ENCODE measurements at regions not wholly inside any gene's neighbourhood (a gene's known extent, or its start where the extent isn't known, plus 50 kb on each side); places are given as distances from the start of the nearest gene placed in this dataset.

DNA sequence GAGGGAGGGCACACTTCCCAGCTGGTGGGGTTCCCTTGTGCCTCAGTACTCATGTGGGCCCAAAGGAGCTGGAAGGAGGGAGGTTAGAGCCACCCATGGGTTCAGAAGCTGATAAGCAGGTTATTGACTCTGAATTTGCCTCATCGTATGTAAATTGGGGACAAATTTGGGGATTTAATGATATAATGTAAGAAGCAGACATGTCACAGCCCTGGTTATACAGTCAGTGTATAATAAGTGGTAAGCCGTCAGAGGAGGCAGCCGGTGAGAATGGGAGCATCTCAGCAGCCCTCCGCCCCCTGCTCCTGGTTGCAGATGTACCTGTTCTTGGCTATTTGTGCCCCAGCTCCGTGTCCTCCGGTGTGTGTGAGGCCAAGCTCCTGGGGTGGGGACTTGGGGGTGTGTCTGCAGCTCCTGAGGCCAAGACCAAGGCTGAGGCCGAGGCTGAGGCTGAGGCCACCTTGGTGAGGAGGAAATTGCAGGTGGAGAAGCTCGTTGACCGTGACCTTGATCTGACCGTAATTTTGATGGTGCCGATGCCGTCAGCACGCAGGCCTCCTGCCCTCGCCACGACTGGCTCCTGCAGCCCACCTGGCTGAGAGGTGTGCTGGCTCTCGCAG is 288.1 kb downstream of the SEC14L1 start:
- FAIRE-seq (no peak), DNase-seq (ENCODE audit: insufficient read length, low spot score) (no peak)
- no peak for TF ChIP-seq POLR2A (IDR thresholded peaks at IDR 0.05; ENCODE audit: low read depth, low read length)
- TF ChIP-seq POU2F2 (IDR thresholded peaks at IDR 0.05; ENCODE audit: low read depth, low read length): no peak
- TF ChIP-seq PAX5 (IDR thresholded peaks at IDR 0.05; ENCODE audit: insufficient read depth, low read length, severe bottlenecking): no peak
- TF ChIP-seq TAF1 (IDR thresholded peaks at IDR 0.05; ENCODE audit: low read depth, low read length): no peak
- no peak for TF ChIP-seq POLR2AphosphoS5 (IDR thresholded peaks at IDR 0.05; ENCODE audit: low read depth, low read length)
- no peak for TF ChIP-seq SPI1 (IDR thresholded peaks at IDR 0.05; ENCODE audit: low read depth, low read length)

DNA sequence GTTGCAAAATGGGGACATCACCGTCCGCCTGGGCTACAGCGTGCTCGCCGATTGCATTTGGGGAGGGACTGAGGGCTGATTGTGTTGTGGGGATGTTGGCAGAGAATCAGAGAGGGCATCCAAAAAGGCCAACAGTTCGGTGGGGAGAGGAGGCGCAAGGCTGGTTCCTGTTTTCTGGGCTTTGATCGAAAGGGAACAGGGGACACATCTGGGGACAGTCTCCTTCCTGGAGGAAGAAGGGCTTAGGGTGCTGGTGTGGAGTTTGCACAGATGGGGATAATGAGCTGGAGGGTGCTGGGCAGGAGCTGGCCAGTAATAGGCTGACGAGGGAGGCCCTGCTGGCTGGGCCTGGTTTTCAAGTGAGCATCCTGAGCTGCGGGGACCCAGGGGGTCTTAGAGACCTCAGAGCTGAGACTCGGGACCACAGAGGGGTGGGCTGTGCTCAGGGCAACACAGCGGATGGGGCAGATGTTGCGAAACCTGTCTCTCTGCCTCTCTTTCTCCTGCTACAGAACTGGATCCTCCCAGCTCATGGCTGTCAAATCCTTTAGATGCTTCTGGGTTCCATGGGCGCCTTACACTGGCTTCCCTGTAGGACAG is 288.7 kb downstream of the SEC14L1 start:
- no peak for DNase-seq (ENCODE audit: insufficient read length, low spot score)
- no peak for FAIRE-seq
- TF ChIP-seq SPI1 (IDR thresholded peaks at IDR 0.05; ENCODE audit: low read depth, low read length) (no peak), POLR2A (IDR thresholded peaks at IDR 0.05; ENCODE audit: low read depth, low read length) (no peak), POU2F2 (IDR thresholded peaks at IDR 0.05; ENCODE audit: low read depth, low read length) (no peak), TAF1 (IDR thresholded peaks at IDR 0.05; ENCODE audit: low read depth, low read length) (no peak)

DNA sequence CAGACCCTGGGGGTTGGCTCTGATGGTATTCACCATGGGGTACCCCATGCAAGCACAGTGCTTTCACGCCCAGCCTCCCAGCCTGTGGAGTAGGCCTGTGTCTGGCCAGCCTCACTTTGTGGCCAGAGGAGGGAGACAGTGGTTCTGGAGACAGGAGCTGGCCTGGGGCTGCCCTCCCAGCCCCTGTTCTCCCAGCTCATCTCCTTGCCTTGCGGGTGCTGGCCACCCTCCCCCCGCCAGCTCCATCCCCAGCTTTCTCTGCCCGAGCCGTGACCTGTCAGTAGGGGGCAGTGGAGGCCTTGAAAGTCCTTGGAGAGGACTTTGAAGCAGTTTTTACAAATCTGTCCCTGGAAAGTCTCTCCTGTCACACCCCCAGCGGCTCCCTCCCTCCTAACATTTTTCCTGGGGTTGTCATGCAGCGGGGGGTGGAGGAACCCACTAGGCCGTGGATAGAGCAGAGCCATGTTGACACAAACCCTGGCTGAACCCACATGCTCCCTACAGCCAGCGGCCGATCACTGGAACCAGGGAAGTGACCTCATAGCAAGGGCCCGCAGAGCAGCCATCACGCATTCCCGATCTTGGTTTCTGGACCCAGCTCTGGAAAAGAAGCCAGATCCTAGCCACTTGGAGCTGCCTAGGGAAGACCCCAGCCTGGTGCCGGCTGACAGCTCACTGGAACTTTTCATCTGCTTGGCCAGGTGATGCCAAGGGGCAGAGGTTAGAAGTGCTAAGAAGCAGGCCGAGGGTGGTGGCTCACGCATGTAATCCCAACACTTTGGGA is 289.4 kb downstream of the SEC14L1 start:
- TF ChIP-seq TAF1 (IDR thresholded peaks at IDR 0.05; ENCODE audit: low read depth, low read length): no peak
- TF ChIP-seq POU2F2 (IDR thresholded peaks at IDR 0.05; ENCODE audit: low read depth, low read length): peak; percentile 46; the same call in 1 of the 2 replicates
- DNase-seq (ENCODE audit: insufficient read length, low spot score): peak; percentile 74
- peak; percentile 66 for FAIRE-seq

DNA sequence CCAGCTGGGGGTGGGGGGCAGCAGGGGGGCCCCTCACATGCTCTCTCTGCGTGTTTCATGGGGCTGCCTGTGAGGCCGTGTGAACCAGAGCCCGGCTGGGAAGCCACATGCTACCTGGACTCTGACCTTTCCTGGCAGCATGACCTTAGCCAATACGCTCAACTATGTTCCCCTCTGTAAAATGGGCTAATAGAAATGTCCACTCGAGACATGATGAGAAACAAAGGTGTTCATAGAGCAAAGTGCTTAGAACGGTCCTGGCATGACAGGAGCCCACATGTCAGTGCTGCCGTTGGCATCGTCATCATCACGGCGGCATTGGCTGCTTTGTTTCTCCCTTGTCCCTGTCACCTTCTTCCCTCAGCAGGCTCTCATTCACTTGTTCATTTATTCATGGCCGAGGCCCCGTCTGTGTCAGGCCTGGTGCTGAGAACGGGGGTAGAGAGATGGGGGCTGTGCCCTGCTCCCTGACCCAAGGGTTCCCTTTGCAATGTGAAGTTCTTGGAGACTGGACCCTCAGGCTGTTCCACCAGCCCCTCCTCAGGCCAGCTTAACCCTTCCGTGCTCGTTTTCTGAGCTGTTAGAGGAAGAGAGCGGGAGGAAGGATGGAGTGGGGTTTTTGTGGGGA is 291.4 kb downstream of the SEC14L1 start:
- FAIRE-seq: no peak
- DNase-seq (ENCODE audit: insufficient read length, low spot score): no peak
- TF ChIP-seq PAX5 (IDR thresholded peaks at IDR 0.05; ENCODE audit: insufficient read depth, low read length, severe bottlenecking): no peak
- TF ChIP-seq TAF1 (IDR thresholded peaks at IDR 0.05; ENCODE audit: low read depth, low read length): no peak
- TF ChIP-seq POLR2AphosphoS5 (IDR thresholded peaks at IDR 0.05; ENCODE audit: low read depth, low read length): no peak

DNA sequence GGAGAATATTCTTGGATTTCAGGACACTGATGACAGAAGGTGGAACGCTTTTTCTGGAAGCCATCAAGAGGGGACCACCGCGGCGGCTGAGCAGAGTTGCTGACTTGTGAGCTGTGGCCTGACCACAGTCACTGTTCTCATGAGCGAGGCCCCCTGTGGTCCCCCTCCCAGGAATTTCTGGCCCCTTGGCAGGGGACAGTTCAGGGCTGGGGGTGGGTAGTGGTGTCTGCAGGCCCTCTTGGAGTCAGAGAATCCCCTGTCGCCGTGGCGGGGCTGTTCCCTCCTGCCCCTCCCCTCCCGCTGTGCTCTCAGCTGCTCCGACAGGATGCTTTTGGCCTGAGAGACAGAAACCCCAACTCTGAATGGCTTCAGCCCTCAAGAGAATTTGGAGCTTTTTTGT is 292.0 kb downstream of the SEC14L1 start:
- FAIRE-seq: no peak
- DNase-seq (ENCODE audit: insufficient read length, low spot score): no peak
- TF ChIP-seq POU2F2 (IDR thresholded peaks at IDR 0.05; ENCODE audit: low read depth, low read length) (no peak), POLR2AphosphoS5 (IDR thresholded peaks at IDR 0.05; ENCODE audit: low read depth, low read length) (no peak), PAX5 (IDR thresholded peaks at IDR 0.05; ENCODE audit: insufficient read depth, low read length, severe bottlenecking) (no peak), SPI1 (IDR thresholded peaks at IDR 0.05; ENCODE audit: low read depth, low read length) (no peak), POLR2A (IDR thresholded peaks at IDR 0.05; ENCODE audit: low read depth, low read length) (no peak), TAF1 (IDR thresholded peaks at IDR 0.05; ENCODE audit: low read depth, low read length) (no peak)

GRCh38 chr17:77433385-77434135 is 292.8 kb downstream of the SEC14L1 start:
- DNase-seq (ENCODE audit: insufficient read length, low spot score) (peak; percentile 76), FAIRE-seq (peak; percentile 63)
- TF ChIP-seq POLR2AphosphoS5 (IDR thresholded peaks at IDR 0.05; ENCODE audit: low read depth, low read length) (no peak), PAX5 (IDR thresholded peaks at IDR 0.05; ENCODE audit: insufficient read depth, low read length, severe bottlenecking) (no peak), POLR2A (IDR thresholded peaks at IDR 0.05; ENCODE audit: low read depth, low read length) (no peak), POU2F2 (IDR thresholded peaks at IDR 0.05; ENCODE audit: low read depth, low read length) (no peak), SPI1 (IDR thresholded peaks at IDR 0.05; ENCODE audit: low read depth, low read length) (no peak), TAF1 (IDR thresholded peaks at IDR 0.05; ENCODE audit: low read depth, low read length) (no peak)

DNA sequence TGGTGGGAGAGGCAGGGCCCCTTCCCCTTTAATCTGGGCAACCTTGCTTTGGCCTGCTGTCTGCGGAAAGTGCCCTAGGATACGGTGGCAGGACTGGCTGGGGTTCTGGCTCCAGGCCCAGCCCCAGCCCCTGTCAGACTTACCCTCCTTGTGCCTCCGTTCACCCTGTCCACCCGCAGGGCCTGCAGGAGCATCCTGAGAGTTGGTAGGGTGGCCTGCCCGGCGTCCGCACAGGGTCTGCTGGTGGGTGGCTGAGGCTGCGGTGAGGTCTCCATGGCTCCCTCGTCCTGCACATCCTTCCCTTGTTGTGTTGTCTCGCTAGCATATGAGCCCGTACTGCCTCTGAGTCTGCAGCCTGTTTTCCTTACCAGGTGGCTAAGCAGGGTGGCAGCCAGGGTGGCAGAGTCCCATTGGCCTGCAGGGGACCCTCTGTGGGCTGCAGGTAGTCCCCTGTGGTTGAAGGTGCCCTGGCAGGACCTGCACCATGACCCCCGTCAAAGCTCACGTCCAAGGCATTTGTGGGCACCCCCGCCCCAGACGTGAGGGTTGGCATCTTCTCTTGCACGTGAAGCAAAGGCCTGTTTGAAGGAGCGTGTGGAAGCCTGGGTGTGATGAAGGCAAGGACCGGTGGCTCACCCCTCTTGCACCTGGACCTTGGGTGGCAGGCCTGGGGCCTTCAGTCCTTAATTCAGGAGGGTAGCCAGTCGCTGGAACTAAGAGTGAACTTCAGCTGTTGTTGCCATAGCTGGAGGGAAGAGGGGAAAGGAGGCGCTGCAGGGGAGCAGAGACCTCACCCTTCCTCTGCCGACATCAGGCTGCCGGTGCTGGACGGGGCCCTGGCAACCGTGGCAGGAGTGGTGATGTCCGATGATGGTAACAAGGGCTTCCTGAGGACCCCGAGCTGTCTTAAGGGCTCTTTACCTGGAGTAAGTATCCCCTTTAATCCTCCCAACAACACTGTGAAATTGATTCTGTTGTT is 293.7 kb downstream of the SEC14L1 start:
- TF ChIP-seq PAX5 (IDR thresholded peaks at IDR 0.05; ENCODE audit: insufficient read depth, low read length, severe bottlenecking) (no peak), POU2F2 (IDR thresholded peaks at IDR 0.05; ENCODE audit: low read depth, low read length) (no peak), POLR2AphosphoS5 (IDR thresholded peaks at IDR 0.05; ENCODE audit: low read depth, low read length) (no peak), TAF1 (IDR thresholded peaks at IDR 0.05; ENCODE audit: low read depth, low read length) (no peak), SPI1 (IDR thresholded peaks at IDR 0.05; ENCODE audit: low read depth, low read length) (no peak), POLR2A (IDR thresholded peaks at IDR 0.05; ENCODE audit: low read depth, low read length) (no peak)
- FAIRE-seq (no peak), DNase-seq (ENCODE audit: insufficient read length, low spot score) (no peak)

DNA sequence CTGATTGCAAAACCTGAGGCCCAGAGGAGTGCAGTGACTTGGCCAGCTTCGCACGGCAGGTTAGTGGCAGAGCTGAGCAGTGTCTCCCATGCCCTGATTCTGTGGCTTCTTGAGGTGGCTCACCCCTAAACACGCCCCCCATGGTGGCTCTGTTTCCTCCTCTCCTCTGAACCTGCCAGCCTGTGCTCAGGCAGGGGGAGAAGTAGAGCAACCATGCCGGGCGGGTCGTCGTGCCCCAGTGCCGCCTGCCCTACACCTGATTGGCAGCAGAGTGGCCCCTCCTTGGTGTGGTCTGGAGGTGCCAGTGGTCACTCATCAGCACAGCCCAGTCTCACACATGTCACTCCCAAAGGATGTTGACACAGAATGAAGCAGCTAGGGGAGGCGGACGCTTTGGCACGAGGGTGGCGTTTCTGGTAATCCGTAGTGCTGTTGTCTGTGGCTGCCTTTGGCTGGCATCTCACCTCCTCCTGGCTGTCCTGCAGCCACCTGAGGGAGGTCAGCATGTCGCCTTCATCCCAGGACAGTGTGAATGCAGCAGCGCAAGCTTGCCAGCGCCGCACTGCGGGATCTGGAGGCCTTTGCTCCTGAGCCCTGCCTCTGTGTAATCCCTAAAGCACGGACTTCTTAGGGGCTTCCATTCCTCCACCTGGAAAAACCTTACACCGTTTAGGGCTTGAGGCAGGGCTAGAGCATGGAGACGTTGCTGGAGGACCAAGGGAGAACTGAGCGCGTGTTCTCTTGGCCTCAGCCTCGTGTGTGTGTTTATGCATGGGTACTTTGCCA is 294.7 kb downstream of the SEC14L1 start:
- FAIRE-seq (no peak), DNase-seq (ENCODE audit: insufficient read length, low spot score) (no peak)
- TF ChIP-seq PAX5 (IDR thresholded peaks at IDR 0.05; ENCODE audit: insufficient read depth, low read length, severe bottlenecking): no peak
- no peak for TF ChIP-seq POU2F2 (IDR thresholded peaks at IDR 0.05; ENCODE audit: low read depth, low read length)
- no peak for TF ChIP-seq TAF1 (IDR thresholded peaks at IDR 0.05; ENCODE audit: low read depth, low read length)
- no peak for TF ChIP-seq POLR2AphosphoS5 (IDR thresholded peaks at IDR 0.05; ENCODE audit: low read depth, low read length)
- TF ChIP-seq SPI1 (IDR thresholded peaks at IDR 0.05; ENCODE audit: low read depth, low read length): no peak
- TF ChIP-seq POLR2A (IDR thresholded peaks at IDR 0.05; ENCODE audit: low read depth, low read length): no peak
